ENCODE measurements at regions not wholly inside any gene's neighbourhood (a gene's known extent, or its start where the extent isn't known, plus 50 kb on each side); places are given as distances from the start of the nearest gene placed in this dataset.
"Not testable (repeated sequence)": the region's sequence is repeated elsewhere in the genome, so short reads cannot be mapped to it uniquely, and the experiment has no call there.

DNA sequence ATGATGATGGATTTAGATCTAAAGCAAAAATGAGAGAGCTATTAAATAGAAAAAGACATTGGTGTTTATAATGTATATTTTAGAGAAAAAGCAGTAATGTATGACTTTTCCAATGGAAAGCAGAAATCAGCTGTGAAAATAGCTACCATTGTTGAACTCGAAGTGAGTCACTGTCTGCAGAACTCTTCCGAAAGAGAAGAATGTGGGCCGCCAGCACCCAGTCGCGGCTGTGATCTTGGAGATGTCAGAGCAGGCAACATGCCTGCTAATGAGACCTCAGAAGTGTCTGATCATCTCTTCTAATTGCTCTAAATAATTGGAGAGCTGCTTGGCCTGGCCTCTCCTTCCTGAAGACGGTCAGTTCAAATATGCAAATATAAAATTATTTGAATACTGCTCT lies 333.6 kb upstream of the RUNX1 start:
- DNase-seq = no peak

DNA sequence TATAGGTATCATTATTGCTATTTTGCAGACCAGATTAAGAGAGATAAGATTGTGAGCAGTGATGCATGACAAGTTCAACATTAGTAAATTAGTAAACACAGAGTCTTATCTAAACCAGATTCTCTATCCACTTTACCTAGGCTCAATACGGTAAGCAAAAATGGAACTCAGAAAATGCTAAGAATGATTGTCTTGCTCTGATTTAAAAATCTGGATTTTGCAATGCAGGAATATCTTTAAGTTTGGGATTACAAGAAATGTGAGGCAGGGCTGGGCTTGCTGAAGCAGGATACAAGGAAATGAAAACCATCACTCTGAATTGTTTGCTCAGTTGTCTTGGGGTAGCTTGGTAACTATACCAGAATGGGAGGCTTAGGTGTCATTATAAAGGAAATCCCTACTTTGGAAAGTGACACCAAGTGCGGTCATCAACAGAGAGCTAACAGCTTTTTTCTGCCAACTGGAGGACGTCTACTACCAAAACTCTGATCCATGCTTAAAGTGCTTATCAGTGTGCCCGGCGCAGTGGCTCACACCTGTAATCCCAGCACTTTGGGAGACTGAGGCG lies 332.7 kb upstream of the RUNX1 start:
- no peak for DNase-seq

DNA sequence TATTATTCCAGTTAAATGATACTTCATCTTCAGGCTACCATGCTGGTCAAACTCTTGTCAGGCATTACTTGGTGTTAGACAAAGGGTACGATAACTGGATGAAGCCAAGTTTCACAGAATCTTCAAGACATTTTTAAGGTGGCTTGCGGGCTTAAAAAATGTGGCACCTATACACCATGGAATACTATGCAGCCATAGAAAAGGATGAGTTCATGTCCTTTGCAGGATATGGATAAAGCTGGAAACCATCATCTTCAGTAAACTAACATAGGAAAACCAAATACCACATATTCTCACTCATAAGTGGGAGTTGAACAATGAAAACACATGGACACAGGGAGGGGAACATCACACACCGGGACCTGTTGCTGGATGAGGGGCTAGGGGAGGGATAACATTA lies 331.2 kb upstream of the RUNX1 start:
- DNase-seq = not testable (repeated sequence)

DNA sequence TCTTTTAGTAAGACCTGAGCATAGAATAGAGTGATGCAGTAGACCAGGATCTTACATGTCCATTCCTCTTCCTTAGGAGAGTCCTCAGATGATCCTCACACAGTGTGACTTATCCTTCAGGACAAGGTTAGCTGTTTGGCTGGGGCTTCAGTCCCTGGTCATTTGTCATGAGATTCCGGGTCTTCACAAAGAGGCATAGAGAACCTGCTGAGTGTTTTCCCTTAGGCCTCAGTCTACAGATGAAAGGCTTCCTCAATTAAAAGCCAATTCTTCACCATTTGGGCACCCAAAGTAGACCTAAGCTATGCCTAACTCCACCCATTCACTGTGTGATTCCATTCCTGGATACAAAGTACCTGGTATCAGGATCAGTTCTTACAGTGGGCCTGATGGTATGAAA lies 329.8 kb upstream of the RUNX1 start:
- no peak for DNase-seq

DNA sequence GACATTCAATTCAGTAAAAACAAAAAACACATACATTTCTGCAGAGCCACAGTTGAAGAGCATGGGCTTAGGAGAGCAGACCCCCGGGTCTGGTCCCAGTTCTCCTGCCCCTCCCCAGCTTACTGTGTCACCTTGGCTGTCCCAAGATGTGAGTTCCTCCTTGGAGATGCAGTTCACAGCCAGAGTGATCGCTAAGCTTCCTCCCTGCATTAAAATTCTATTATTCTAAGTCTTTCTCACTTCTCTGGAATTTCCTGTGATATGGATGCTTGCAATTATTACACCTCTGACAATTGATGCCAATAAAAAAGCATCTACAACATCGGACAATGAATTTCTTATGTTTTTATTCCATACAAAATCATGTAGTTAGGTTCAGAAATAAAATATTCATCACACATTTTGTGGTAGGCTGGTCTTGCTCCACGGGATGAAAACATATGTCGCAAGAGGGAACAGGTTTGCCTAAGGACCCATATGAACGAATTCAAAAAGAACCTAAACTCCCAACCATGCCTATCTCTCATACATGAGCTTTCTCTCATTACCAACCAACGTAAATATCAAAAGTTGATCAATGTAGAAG lies 328.5 kb upstream of the RUNX1 start:
- DNase-seq = no peak

DNA sequence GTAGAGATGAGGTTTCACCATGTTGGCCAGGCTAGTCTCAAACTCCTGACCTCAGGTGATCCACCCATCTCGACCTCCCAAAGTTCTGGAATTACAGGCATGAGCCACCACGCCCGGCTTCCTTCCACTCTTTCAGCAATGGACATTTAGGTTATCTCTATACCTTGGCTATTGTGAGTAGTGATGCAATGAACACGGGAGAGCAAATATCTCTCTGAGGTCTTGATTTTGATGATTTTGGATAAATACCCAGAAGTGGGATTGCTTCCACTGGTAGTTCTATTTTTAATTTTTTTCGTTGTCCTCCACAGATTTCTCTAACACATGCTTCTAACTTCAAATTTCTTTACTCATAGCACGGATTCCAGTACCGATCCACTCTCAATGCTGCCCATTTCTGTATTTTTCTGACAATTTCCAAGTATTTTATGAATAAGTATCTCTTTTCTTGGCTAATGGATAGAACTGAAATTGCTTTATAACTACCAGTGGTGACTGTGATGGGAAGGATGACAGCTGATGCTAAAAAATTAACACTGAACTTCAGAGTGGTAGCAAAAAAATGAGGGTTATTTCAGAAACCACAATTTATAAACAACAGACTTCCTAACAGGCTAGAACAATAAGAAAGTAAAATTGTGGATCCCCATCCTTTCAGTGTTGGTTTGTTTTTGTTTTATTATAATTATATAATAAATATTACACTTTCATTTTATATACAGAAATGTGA lies 327.5 kb upstream of the RUNX1 start:
- no peak for DNase-seq

DNA sequence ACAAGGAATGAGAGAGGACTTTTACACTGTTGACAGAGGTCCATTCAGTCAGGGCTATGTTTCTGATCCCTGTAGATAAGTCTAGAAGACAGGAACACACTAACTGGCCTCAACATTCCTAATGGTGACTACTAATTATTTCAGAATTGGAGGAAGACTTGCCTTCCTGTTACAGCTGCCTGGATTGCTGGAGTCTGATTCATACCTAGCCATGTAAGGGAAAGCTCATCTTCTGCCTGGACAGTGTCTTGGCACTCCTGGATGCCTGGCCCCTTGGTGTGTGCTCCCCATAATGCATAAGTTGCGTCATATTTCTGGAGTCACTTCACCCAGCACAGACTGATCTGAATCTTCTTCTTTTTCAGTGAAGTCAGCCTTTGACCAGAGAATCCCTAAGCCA lies 326.0 kb upstream of the RUNX1 start:
- no peak for DNase-seq

DNA sequence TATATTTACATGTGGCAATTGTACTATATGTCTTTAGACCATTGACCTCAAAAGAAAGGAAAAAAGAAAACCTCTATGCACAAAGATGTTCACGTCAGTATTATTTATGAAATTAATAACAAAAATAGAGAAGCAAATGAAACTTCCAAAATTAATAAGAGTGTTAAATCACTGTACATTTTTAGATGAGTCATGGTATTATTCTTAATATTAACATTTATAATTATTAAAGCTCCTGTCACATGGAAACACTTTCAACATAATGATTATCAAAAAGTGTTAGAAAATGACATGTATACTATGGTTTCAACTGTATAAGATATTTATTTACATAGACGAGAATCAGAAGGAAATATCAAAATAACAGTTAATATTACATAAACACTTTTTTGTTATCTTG lies 324.9 kb upstream of the RUNX1 start:
- no peak for DNase-seq

DNA sequence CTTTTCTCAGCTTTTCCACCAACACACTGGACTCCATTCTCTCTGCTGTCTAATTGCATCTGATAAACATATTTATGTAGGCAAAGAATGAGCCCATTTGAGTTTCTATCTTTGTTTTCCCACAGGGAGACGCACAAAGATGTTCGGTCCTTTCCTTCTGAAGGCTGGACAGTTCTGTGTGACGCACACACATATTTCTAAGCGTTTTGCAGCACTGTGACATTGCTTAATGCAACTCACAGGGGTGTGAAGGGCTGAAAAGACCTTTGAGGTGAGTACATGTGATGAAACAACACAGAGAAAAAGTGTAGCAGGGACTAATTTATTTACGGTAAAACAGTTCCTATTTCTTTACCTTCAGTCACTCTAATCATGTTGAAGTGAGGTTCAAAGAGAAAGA lies 323.1 kb upstream of the RUNX1 start:
- DNase-seq = no peak

DNA sequence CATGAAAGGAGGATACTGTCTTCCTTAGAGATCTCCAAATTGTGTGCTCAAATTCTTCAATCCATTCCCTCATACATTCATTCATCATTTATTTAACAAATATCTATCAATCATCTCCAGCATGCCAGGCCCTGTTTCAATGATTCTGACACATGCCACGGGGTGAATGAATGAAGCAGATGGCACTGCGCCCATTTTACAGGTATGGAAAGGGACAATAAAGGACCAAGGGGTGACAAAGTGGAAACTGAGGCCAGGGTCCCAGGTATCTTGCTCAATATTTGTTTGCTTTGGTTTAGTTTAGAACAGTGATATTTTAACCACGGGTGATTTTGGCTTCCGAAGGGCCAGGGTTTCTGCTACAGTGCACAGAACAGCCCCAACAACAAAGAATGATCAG lies 321.6 kb upstream of the RUNX1 start:
- no peak for DNase-seq

DNA sequence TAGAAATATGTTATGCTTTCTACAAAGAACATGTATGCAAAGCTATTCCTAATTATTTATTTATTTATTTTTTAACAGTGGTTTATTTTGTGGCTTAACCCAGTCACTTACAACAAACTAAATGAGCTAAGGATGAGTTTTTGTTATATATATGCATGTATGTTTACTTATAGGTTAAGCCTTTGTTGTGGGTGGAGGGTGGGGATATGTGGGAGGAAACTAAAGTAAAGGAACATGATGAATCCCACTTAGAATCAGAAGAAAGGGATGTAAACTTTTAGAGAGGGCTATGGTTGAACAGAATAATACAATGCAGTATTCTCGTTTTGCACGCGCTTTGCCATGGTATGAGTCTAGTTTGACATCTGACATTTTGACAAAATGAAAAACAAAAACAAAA lies 321.0 kb upstream of the RUNX1 start:
- DNase-seq = no peak

DNA sequence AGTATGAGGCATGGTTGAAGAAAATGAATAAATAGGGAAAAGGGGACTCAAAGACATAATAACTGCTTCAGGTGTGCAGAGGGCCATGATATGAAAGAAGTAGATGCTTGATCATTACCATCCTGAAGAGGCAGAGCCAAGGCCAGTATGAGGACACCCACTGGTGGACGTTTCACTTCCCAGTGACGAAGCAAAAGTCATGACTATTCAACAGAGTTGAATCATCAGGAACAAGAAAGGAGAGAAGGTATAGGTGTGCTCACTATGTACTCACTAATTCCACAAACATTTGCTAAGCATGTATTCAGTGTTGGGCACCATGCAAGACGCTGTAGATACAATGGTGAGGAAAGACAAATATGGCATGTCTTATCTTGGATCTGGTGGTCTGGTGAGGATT lies 319.2 kb upstream of the RUNX1 start:
- no peak for DNase-seq

DNA sequence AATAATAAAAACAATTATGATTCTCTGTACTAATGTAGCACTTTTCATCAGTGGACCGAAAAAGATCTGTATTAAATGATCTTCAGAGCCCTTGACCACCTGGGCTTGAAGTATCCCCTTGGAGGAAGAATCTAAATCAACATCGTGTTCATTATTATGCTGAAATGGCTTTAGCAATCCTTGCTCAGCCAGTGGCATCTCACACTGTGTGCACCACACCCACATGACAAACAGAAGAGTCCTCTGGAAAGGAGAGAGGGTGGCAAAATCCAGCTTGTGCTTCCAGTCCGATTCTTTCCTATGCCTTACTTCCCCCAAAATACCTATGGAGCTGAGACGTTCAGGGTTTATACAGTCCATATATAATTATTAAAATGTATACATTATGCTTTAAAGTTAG lies 318.5 kb upstream of the RUNX1 start:
- DNase-seq = no peak

DNA sequence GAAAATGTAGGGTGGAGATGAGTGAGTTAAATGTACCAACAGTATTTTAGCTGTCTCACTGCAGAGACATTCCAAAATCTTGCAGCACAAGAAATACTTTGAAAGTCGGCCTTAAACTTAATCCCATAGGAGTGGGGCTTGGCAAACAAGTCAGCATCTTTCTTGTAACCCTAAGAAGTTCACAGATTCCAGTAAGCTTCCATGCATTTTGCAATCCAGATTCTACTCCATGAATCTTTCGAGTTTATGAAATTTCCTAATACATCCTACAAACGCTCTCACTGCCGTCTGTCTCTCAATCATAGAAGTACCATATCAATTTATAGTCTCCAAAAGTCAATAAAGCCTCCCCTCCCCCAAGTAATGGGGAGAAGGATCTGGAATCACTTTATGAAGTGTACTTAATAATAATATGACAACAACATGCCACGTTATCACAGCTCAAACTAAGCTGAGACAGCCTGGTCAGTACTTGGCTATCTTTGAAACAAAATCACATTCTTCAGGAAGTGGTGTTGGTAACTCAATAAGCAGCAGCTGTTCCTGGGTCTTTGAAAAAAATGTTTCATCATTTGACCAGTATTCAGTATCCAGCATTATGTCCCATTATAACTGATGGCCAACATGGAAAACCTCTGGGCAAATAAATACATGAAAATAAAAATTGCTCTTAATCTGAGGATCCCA lies 317.4 kb upstream of the RUNX1 start:
- DNase-seq = no peak

DNA sequence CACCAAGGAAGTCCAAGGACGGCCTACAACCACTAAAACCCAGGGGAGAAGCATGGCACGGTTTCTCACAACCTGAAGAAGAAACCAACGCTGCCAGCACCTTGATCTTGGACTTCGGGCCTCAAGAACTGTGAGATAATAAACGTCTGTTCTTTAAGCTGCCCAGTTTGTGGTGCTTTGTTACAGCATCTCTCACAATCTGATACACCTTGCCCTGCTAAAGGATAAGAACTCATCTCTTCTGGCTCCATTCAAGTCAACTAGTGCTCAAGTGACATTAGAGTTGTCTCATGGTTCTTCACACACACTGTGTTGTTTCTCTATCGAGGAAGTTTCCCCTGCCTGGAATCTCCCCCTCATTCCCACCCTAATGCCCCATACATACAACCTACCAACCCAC lies 314.4 kb upstream of the RUNX1 start:
- DNase-seq = no peak

DNA sequence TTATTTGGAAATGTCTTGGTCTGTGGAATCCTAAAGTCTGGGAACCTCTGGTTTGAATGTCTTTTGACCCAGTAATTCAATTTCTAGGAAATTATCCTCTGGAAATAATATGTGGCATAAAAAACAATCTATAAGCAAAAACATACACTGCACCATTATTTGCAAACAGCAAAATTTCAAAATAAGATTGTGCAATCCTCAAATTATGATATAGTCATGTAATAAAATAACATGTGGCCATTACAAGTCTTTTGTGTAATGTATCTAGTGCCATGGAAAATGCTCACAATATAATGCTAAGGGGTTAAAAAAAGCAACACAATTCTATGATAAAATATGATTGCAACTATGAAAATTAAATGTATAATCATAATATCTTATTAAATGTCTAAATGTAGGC lies 312.9 kb upstream of the RUNX1 start:
- no peak for DNase-seq

DNA sequence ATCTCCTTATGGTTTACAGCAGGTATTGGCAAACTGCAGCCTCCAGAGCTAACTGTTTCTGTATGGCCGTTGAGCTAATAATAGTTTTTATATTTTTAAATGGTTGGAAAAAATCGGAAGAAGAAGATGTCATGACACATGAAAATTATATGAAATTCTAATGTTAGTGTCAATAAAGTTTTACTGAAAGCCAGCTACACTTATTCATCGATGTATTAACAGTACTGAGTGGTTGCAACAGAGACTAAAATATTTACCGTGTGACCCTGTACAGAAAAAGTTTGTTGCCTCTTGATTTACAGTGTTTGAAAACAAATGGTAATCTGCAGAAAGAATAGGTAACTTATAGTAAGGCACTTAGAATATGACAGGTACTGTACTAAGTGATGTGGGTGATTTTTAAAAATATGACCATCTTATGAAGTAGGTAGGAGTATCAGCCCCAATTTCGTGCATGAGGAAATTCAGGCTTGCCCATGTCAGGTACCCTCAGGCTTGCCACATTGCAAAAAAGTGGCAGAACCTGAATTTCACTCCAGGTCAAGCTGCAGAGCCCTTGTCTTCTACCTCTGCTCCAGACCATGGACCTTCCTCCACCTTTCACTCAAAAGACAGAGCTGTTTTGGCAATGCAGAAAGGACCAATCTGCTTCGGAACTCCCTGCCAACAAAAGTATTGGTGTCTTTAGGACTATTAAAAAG lies 311.9 kb upstream of the RUNX1 start:
- no peak for DNase-seq

DNA sequence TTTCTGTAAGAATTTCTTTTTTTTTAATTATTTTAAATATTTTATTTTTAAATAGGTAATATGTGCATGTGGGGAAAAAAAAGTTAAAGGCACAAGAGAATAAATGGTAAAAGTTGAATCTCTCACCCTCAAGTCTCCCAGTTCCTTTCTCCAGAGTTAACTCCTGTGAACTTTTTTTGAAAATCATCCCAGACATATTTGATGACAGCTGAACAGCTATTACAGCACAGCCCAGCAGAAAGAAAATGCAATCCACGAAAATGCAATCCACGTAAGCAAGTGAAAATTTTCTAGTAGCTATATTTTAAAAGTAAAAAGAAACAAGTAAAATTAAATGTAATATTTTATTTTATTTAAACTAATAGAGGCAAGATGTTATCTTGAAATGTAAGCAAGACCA lies 310.0 kb upstream of the RUNX1 start:
- no peak for DNase-seq

DNA sequence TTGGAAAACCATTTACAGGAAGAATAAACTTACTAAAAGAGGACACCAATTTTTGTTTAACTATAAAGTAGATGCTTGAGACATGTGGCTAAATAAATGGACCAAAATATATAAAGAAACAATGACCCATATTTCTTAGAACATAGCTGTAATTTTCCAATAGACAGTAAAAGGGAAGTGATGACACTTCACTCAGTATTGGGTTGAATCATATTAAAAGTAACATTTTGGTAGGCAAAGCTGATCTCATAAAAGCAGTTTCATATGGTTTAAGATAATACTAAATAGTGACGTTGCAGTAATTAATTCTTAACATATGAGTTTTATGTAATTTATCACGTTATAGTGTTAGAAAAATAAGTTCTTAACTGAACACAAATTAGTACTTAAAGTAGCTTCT lies 308.9 kb upstream of the RUNX1 start:
- no peak for DNase-seq

DNA sequence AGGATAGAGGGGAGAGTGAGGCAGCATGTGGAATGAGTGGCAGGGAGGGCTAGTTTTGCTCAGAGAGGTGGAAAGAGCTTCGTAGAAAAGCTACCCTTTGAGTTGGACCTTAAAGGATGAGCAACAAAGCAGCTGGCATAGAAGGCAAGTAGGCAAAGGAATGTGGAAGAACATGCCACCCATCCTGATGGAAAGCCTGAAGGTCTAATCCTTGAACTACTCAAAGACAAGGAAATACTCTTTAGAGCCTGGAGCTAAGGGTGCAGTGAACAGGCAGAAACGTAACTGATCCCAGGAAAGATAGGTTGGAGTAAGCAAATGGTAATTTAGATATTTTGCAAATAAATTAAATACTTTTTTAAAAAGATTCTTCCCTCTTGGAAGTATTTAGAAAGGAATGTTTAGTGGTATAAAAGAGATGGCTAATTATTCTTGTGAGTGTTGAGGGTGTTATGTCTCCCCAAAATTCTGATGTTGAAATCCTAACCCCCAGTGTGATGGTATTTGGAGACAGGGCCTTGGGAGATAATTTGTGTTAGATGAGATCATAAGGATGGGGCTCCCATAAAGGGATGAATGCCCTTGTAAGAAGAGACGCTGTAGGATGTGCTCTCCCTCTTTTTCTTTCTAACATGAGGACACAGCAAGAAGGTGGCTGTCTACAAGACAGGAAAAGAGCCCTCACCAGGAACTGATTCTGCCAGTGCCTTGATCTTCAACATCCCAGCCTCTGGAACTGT lies 308.1 kb upstream of the RUNX1 start:
- DNase-seq = no peak

DNA sequence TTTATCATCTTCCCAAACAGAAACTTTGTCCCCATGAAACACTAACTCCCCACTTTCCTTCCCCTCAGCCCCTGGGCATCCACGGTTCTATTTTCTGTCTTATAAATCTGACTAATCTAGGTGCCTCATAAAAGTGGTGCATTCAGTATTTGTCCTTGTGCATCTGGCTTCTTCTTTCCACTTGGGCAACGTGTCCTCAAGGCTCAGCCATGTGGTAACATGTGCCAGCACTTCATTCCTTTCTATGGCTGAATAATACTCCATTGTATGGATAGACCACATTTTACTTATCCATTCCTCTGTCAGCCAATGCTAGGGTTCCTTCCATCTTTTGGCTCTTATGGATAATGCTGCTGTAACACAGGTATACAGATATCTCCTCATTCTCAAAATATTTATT lies 305.0 kb upstream of the RUNX1 start:
- no peak for DNase-seq

DNA sequence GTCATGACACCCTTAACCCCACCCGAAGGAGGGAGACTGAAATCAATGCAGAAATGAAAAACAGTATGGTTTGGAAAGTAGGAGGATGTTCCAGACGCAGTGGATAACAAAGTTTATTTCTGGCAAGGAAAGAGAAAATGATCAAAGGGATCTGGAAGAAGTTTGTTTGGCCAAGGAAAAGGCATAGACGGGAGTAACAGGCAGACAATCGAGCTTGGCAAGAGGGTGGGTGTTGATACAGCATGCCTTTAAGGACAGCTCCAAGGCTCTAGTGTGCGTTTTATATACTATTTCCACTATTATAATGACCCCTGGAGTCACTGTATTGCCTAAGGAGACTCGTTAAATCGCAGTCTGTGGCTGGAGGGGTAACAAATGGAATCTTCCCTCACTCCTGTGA lies 303.7 kb upstream of the RUNX1 start:
- DNase-seq = no peak
